Tibial nerve (tissue), 4 donors: ENCODE measurements at regions not wholly inside any gene's neighbourhood (a gene's known extent, or its start where the extent isn't known, plus 50 kb on each side); places are given as distances from the start of the nearest gene placed in this dataset.

ENCODE experiments used
- CTCF ChIP-seq, 5 experiments: fragments of 200-600 bp in 3 of 5; fragments of 450-650 bp in 2 of 5; sonication (generic) in 3 of 5; IDR thresholded peaks; one replicate each; pipeline ENCODE4 v1.5.1; 2016 to 2019; ENCODE audit warnings: antibody characterized with exemption in 5 of 5, mild to moderate bottlenecking in 3 of 5, moderate library complexity in 2 of 5
- EP300 ChIP-seq, 2 donors: sonication (generic); formaldehyde crosslinking; IDR thresholded peaks; one replicate each; pipeline ENCODE4 v1.6.1; 2017; ENCODE audit warnings: antibody characterized with exemption in 2 of 2, mild to moderate bottlenecking in 1 of 2
- POLR2A ChIP-seq, 2 donors: fragments of 450-650 bp; IDR thresholded peaks; one replicate each; pipeline ENCODE4 v1.6.1; 2017; ENCODE audit warnings: antibody characterized with exemption in 2 of 2, mild to moderate bottlenecking in 2 of 2, moderate library complexity in 2 of 2

- TF ChIP-seq CTCF (IDR thresholded peaks at IDR 0.05): no peak
- no peak for TF ChIP-seq POLR2A (IDR thresholded peaks at IDR 0.05)
- no peak for TF ChIP-seq EP300 (IDR thresholded peaks at IDR 0.05)
Measured at GRCh38 chr4:135382280-135382959, 1180.8 kb upstream of the PABPC4L start.
